ENCODE measurements at regions not wholly inside any gene's neighbourhood (a gene's known extent, or its start where the extent isn't known, plus 50 kb on each side); places are given as distances from the start of the nearest gene placed in this dataset.

DNA sequence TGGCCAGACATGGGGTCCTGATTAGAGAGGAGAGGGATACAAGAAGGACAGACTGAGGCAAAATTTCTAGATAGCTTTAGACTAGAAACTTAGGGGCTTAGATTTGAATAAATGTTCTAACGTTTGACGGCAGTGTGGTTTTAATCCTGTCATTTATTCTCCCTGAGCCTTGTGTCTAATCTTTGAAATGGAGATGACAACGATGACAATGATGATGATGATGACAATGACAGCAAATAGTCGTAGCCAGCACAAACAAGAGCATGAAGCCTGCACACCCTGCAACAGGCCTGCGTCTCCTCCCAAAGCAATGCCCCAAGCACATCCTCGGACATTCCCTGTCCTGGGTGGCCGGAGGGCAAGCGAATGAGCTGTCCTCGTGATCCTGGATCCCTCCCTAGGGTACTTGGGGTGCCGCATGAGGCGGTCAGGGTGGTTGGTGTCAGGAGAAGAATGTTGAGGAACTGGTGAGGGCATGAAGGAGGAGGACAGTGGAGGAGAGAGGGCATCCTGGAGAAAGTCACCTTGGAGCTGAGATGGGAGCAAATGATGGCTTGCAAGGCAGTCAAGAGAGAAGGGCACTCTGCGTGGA, 502.1 kb upstream of the B3GAT1 start:
- no peak for TF ChIP-seq POLR2A (IDR thresholded peaks at IDR 0.05)
- TF ChIP-seq, protein P1, sequence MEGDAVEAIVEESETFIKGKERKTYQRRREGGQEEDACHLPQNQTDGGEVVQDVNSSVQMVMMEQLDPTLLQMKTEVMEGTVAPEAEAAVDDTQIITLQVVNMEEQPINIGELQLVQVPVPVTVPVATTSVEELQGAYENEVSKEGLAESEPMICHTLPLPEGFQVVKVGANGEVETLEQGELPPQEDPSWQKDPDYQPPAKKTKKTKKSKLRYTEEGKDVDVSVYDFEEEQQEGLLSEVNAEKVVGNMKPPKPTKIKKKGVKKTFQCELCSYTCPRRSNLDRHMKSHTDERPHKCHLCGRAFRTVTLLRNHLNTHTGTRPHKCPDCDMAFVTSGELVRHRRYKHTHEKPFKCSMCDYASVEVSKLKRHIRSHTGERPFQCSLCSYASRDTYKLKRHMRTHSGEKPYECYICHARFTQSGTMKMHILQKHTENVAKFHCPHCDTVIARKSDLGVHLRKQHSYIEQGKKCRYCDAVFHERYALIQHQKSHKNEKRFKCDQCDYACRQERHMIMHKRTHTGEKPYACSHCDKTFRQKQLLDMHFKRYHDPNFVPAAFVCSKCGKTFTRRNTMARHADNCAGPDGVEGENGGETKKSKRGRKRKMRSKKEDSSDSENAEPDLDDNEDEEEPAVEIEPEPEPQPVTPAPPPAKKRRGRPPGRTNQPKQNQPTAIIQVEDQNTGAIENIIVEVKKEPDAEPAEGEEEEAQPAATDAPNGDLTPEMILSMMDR (IDR thresholded peaks at IDR 0.05): no peak

Data from heart left ventricle (tissue), 13 donors.